ENCODE measurements at regions not wholly inside any gene's neighbourhood (a gene's known extent, or its start where the extent isn't known, plus 50 kb on each side); places are given as distances from the start of the nearest gene placed in this dataset.

DNA sequence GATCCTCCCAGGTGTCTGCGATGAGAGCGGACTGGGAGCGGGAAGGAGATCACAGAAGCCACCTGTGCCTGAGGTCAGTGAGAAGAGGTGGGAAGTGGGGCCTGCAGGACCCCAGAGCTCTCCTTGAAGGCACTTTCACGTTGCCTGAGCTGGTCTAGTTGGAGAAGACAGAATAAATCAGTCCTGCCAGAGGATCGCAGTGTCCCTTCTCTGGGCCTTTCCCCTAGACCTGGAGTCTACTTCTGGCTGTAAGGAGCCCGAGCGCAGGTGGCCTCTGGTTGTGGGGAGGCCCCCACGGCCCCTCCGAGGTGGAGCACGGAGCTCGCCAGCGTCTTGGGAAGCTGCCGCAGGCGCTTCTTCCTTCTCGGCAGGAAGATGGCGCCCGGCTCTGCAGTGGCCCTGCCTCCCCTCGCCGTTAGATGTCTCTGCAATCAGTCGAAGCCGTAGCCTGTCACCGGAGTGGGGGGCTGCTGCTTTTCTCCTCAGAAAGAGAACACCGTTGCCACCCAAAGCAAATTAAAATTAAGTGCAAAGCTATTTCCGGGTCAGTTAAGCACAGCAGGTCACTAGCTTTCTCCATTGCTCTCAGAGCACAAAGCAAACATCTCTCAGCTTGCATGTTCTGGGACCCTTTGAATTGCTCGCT, 212.0 kb upstream of the MYT1L start:
- TF ChIP-seq ZNF274 (IDR thresholded peaks at IDR 0.05; ENCODE audit: low read depth, low read length), result no peak
- peak; percentile 36 for TF ChIP-seq YY1 (IDR thresholded peaks at IDR 0.05; ENCODE audit: insufficient read depth, insufficient read length)
- TF ChIP-seq SUZ12 (IDR thresholded peaks at IDR 0.05; ENCODE audit: extremely low read depth, insufficient read depth, insufficient read length), result no peak

Measured in NT2/D1 (cell line).